Kidney epithelial cell (primary cell): ENCODE measurements at regions not wholly inside any gene's neighbourhood (a gene's known extent, or its start where the extent isn't known, plus 50 kb on each side); places are given as distances from the start of the nearest gene placed in this dataset.
"Not testable (repeated sequence)": the region's sequence is repeated elsewhere in the genome, so short reads cannot be mapped to it uniquely, and the experiment has no call there.

Source experiments
- DNase-seq: peaks from one replicate; pipeline ENCODE4 v3.0.0-alpha.2; 2010; ENCODE audit warnings: low read depth
- H3K27me3 ChIP-seq: 2 replicates; pipeline ENCODE4 v1.6.0; 2011; ENCODE audit warnings: low read length; ENCODE audit not compliant: control insufficient read depth, insufficient read depth
- H3K36me3 ChIP-seq: 2 replicates; pipeline ENCODE4 v1.5.1; 2011; ENCODE audit warnings: low read length; ENCODE audit not compliant: control insufficient read depth, insufficient read depth
- H3K4me3 ChIP-seq: 2 replicates; pipeline ENCODE4 v1.5.1; 2011; ENCODE audit warnings: low read depth, mild to moderate bottlenecking, control low read depth, low read length
- CTCF ChIP-seq: IDR thresholded peaks from 2 replicates; pipeline ENCODE4 v1.5.1; 2011; ENCODE audit warnings: mild to moderate bottlenecking, moderate library complexity, low read length, control low read depth, inconsistent platforms; ENCODE audit not compliant: insufficient read depth, poor library complexity, severe bottlenecking

GRCh38 chr4:160717848-160718247 lies 1446.0 kb downstream of the FSTL5 start:
- no peaks in the 10 kb centered on the region for H3K27me3 ChIP-seq
- TF ChIP-seq CTCF, result no peak
- DNase-seq, result no peak
- H3K36me3 ChIP-seq, result no peaks in the 10 kb centered on the region
- no peak overlapping the region for H3K4me3 ChIP-seq

GRCh38 chr4:160724063-160724462 lies 1439.7 kb downstream of the FSTL5 start:
- Histone ChIP-seq H3K27me3 (no peaks in the 10 kb centered on the region), H3K36me3 (no peaks in the 10 kb centered on the region), H3K4me3 (no peak overlapping the region)
- TF ChIP-seq CTCF, result no peak
- no peak for DNase-seq

GRCh38 chr4:160745126-160745525 lies 1418.7 kb downstream of the FSTL5 start:
- H3K36me3 ChIP-seq, result no peaks in the 10 kb centered on the region
- peak; percentile 34 for DNase-seq
- H3K27me3 ChIP-seq, result no peaks in the 10 kb centered on the region
- H3K4me3 ChIP-seq, result no peak overlapping the region
- TF ChIP-seq CTCF, result no peak

- H3K36me3 ChIP-seq, DNase-seq, H3K4me3 ChIP-seq, H3K27me3 ChIP-seq: not testable (repeated sequence)
Observed at GRCh38 chr4:160746585-160746984, 1417.2 kb downstream of the FSTL5 start.

- TF ChIP-seq CTCF, result no peak
- Histone ChIP-seq H3K27me3 (no peaks in the 10 kb centered on the region), H3K36me3 (no peaks in the 10 kb centered on the region), H3K4me3 (no peak overlapping the region)
- no peak for DNase-seq
Observed at GRCh38 chr4:160772668-160773067, 1391.1 kb downstream of the FSTL5 start.

- no peak for DNase-seq
- no peak for TF ChIP-seq CTCF
- Histone ChIP-seq H3K4me3 (no peak overlapping the region), H3K36me3 (no peaks in the 10 kb centered on the region), H3K27me3 (no peaks in the 10 kb centered on the region)
Observed at GRCh38 chr4:160795216-160795615, 1368.6 kb downstream of the FSTL5 start.
